Caki2 (cell line): ENCODE measurements at regions not wholly inside any gene's neighbourhood (a gene's known extent, or its start where the extent isn't known, plus 50 kb on each side); places are given as distances from the start of the nearest gene placed in this dataset.

Source experiments
- DNase-seq: peaks from one replicate; pipeline ENCODE4 v3.0.0-alpha.2; 2015; ENCODE audit warnings: low read depth
- in situ Hi-C: cut with HindIII; loops from 2 replicates; pipeline ENCODE4 v1.10.0; 2016; ENCODE audit warnings: low sequenced_read_pairs, low pct_unique_long_range_greater_than_20kb, mixed read lengths

- in situ Hi-C loops = no loop called here
- DNase-seq = no peak
Observed at GRCh38 chr17:69605571-69605970, 191.1 kb downstream of the MAP2K6 start.

GRCh38 chr17:69606142-69606800, 191.8 kb downstream of the MAP2K6 start:
- no peak for DNase-seq
- in situ Hi-C loops = no loop called here

GRCh38 chr17:69607162-69607834, 192.8 kb downstream of the MAP2K6 start:
- in situ Hi-C loops = no loop called here

GRCh38 chr17:69608141-69608540, 193.6 kb downstream of the MAP2K6 start:
- in situ Hi-C loops = no loop called here
- no peak for DNase-seq

More at GRCh38 chr17:69607162-69607834, 192.8 kb downstream of the MAP2K6 start:
- peak; percentile 65 for DNase-seq

- in situ Hi-C loops = no loop called here
- DNase-seq = peak; percentile 59
Observed at GRCh38 chr17:69608808-69609472, 194.4 kb downstream of the MAP2K6 start.

GRCh38 chr17:69609473-69610305, 195.2 kb downstream of the MAP2K6 start:
- DNase-seq = peak; percentile 41
- in situ Hi-C loops = no loop called here

GRCh38 chr17:69620363-69620762, 205.9 kb downstream of the MAP2K6 start:
- in situ Hi-C loops = no loop called here
- DNase-seq = no peak

GRCh38 chr17:69625474-69625873, 211.0 kb downstream of the MAP2K6 start:
- in situ Hi-C loops = no loop called here

GRCh38 chr17:69630056-69630635, 215.6 kb downstream of the MAP2K6 start:
- in situ Hi-C loops = no loop called here
- DNase-seq = no peak

More at GRCh38 chr17:69625474-69625873, 211.0 kb downstream of the MAP2K6 start:
- DNase-seq = no peak

GRCh38 chr17:69634844-69635243, 220.3 kb downstream of the MAP2K6 start:
- no peak for DNase-seq
- in situ Hi-C loops = no loop called here

- in situ Hi-C loops = no loop called here
- DNase-seq = no peak
Observed at GRCh38 chr17:69637446-69638156, 223.1 kb downstream of the MAP2K6 start.

GRCh38 chr17:69639096-69639495, 224.6 kb downstream of the MAP2K6 start:
- in situ Hi-C loops = no loop called here
- DNase-seq = no peak

- in situ Hi-C loops = no loop called here
Observed at GRCh38 chr17:69640073-69640472, 225.6 kb downstream of the MAP2K6 start.

GRCh38 chr17:69643686-69644085, 229.2 kb downstream of the MAP2K6 start:
- DNase-seq = no peak
- in situ Hi-C loops = no loop called here

More at GRCh38 chr17:69640073-69640472, 225.6 kb downstream of the MAP2K6 start:
- DNase-seq = no peak

GRCh38 chr17:69646729-69647128, 232.2 kb downstream of the MAP2K6 start:
- DNase-seq = no peak
- in situ Hi-C loops = no loop called here

- no peak for DNase-seq
- in situ Hi-C loops = no loop called here
Observed at GRCh38 chr17:69650881-69651280, 236.4 kb downstream of the MAP2K6 start.

GRCh38 chr17:69651921-69652320, 237.4 kb downstream of the MAP2K6 start:
- DNase-seq = no peak
- in situ Hi-C loops = no loop called here
